HepG2 (cell line): ENCODE measurements at regions not wholly inside any gene's neighbourhood (a gene's known extent, or its start where the extent isn't known, plus 50 kb on each side); places are given as distances from the start of the nearest gene placed in this dataset.

ENCODE experiments used
- ATAC-seq: fragments of 200-7000 bp; cut with Tn5 transposase; 3 replicates; pipeline ENCODE4 v1.9.1; 2020; ENCODE audit warnings: mild to moderate bottlenecking, moderate library complexity
- BruUV-seq: library from RNA; stranded (reverse); fragments of 400-500 nt; replicated peaks from 2 replicates; lab custom pipeline; 2021; lab: Mats Ljungman, UMichigan
- CTCF ChIA-PET: fragments of 300-600 bp; formaldehyde crosslinking; extraction: SDS; loops from one replicate; lab custom pipeline; 2021; ENCODE audit warnings: low total read pairs, inconsistent platforms, low intra/inter-chr PET ratio; lab: Yijun Ruan, JAX
- POLR2A ChIA-PET: fragments of 350-600 bp; sonication (Branson Sonifier 250); formaldehyde crosslinking; loops from one replicate; lab custom pipeline; 2020; ENCODE audit warnings: antibody characterized with exemption, inconsistent platforms; lab: Yijun Ruan, JAX
- DNase-seq: peaks from one replicate; pipeline ENCODE4 v3.0.0-alpha.2; 2015; ENCODE audit warnings: low spot score
- FAIRE-seq: peaks from 3 replicates; lab custom pipeline; 2011; peaks lifted over from hg19 to GRCh38; lab: Jason Lieb, UNC
- H2AFZ ChIP-seq: one replicate; pipeline ENCODE4 v1.6.1; 2011; ENCODE audit warnings: low read length, inconsistent platforms
- H3K27ac ChIP-seq: fragments of 300-600 bp; 3 replicates; pipeline ENCODE4 v1.8.0; 2011; ENCODE audit warnings: mixed run types, mild to moderate bottlenecking, mixed read lengths, low read length, inconsistent platforms; ENCODE audit not compliant: insufficient read depth; ENCODE audit errors: extremely low read length
- H3K27me3 ChIP-seq, 2 experiments: fragments of 200-600 bp in 1 of 2; 2 replicates in 1 of 2; 3 replicates in 1 of 2; pipeline versions ENCODE4 v1.6.0 to v1.8.0; 2011; ENCODE audit warnings: low read length in 2 of 2, mild to moderate bottlenecking in 2 of 2, moderate library complexity in 2 of 2, inconsistent platforms in 1 of 2; ENCODE audit not compliant: insufficient read depth in 2 of 2, control insufficient read depth in 1 of 2
- H3K36me3 ChIP-seq, 2 experiments: fragments of 200-600 bp in 1 of 2; replicated peaks in 1 of 2; 2 replicates in 1 of 2; 3 replicates in 1 of 2; pipeline versions ENCODE4 v1.5.1 to v1.8.0; 2011; ENCODE audit warnings: low read length in 2 of 2, inconsistent platforms in 1 of 2; ENCODE audit not compliant: insufficient read depth in 2 of 2, control insufficient read depth in 1 of 2
- H3K4me1 ChIP-seq: 2 replicates; pipeline ENCODE4 v1.5.1; 2012; ENCODE audit warnings: low read length, inconsistent platforms; ENCODE audit not compliant: insufficient read depth
- H3K4me2 ChIP-seq: 2 replicates; pipeline ENCODE4 v1.6.0; 2011; ENCODE audit warnings: low read depth, low read length, inconsistent platforms
- H3K4me3 ChIP-seq, 3 experiments: fragments of 200-600 bp in 1 of 3; sonication (generic), shearing (Covaris generic) in 1 of 3; replicated peaks in 1 of 3; 2 replicates each; pipeline ENCODE4 v1.5.1; 2011 to 2016; ENCODE audit warnings: low read length in 3 of 3, inconsistent platforms in 2 of 3, low read depth in 2 of 3, mild to moderate bottlenecking in 2 of 3, control low read depth in 1 of 3, mixed read lengths in 1 of 3; ENCODE audit not compliant: insufficient read depth in 1 of 3
- H3K79me2 ChIP-seq: one replicate; pipeline ENCODE4 v1.6.1; 2011; ENCODE audit warnings: low read length, inconsistent platforms; ENCODE audit not compliant: insufficient read depth
- H3K9ac ChIP-seq: 2 replicates; pipeline ENCODE4 v1.6.0; 2011; ENCODE audit warnings: mild to moderate bottlenecking, low read depth, low read length, inconsistent platforms; ENCODE audit not compliant: insufficient read depth
- H3K9me3 ChIP-seq: 2 replicates; pipeline ENCODE4 v1.5.1; 2012; ENCODE audit warnings: mild to moderate bottlenecking, low read length
- H4K20me1 ChIP-seq: 2 replicates; pipeline ENCODE4 v1.6.0; 2011; ENCODE audit warnings: inconsistent platforms, mild to moderate bottlenecking, low read length, moderate library complexity; ENCODE audit not compliant: insufficient read depth
- ARNT2 ChIP-seq: sonication (generic); formaldehyde crosslinking; IDR thresholded peaks from 2 replicates; pipeline ENCODE4 v1.8.0; 2022; ENCODE audit warnings: mild to moderate bottlenecking, low read depth, missing genetic modification reagents, moderate library complexity
- CENPBD1 ChIP-seq: sonication (generic); formaldehyde crosslinking; IDR thresholded peaks from 2 replicates; pipeline ENCODE4 v1.8.0; 2022; ENCODE audit warnings: missing genetic modification reagents, low read depth, mild to moderate bottlenecking, borderline replicate concordance
- DNMT3B ChIP-seq: conservative IDR thresholded peaks from 2 replicates; pipeline ENCODE4 v1.6.1; 2016; ENCODE audit warnings: missing biosample characterization, control low read depth
- ELK4 ChIP-seq: sonication (generic); formaldehyde crosslinking; IDR thresholded peaks from 2 replicates; pipeline ENCODE4 v1.9.0; 2021; ENCODE audit warnings: missing genetic modification reagents, borderline replicate concordance
- ETV5 ChIP-seq: IDR thresholded peaks from 2 replicates; pipeline ENCODE4 v1.6.1; 2018; ENCODE audit warnings: missing biosample characterization, missing genetic modification reagents, inconsistent platforms, borderline replicate concordance
- FOXO1 ChIP-seq: sonication (generic); formaldehyde crosslinking; IDR thresholded peaks from 2 replicates; pipeline ENCODE4 v1.4.0; 2020; ENCODE audit warnings: missing genetic modification reagents
- IRF2 ChIP-seq: IDR thresholded peaks from 2 replicates; pipeline ENCODE4 v1.6.1; 2018; ENCODE audit warnings: missing genetic modification reagents, missing compliant biosample characterization
- KLF15 ChIP-seq: sonication (generic); formaldehyde crosslinking; IDR thresholded peaks from 2 replicates; pipeline ENCODE4 v1.8.1; 2023; ENCODE audit warnings: borderline replicate concordance, mild to moderate bottlenecking, inconsistent platforms, missing genetic modification reagents, mixed read lengths
- KMT2A ChIP-seq: sonication (generic); formaldehyde crosslinking; IDR thresholded peaks from 2 replicates; pipeline ENCODE4 v1.4.0; 2020; ENCODE audit warnings: missing genetic modification reagents
- RBM22 ChIP-seq: fragments of 200-400 bp; formaldehyde crosslinking; optimal IDR thresholded peaks from 2 replicates; pipeline ENCODE3; 2017; ENCODE audit warnings: mild to moderate bottlenecking, low read length, moderate library complexity
- WIZ ChIP-seq: sonication (generic); formaldehyde crosslinking; IDR thresholded peaks from 2 replicates; pipeline ENCODE4 v1.5.1; 2020; ENCODE audit warnings: mild to moderate bottlenecking, missing genetic modification reagents
- ZBTB38 ChIP-seq: sonication (generic); formaldehyde crosslinking; IDR thresholded peaks from 2 replicates; pipeline ENCODE4 v1.5.1; 2020; ENCODE audit warnings: mild to moderate bottlenecking, missing genetic modification reagents
- ZMYM2 ChIP-seq: sonication (generic); formaldehyde crosslinking; IDR thresholded peaks from 2 replicates; pipeline ENCODE4 v1.8.0; 2022; ENCODE audit warnings: mild to moderate bottlenecking, missing genetic modification reagents
- ZSCAN25 ChIP-seq: sonication (generic); formaldehyde crosslinking; IDR thresholded peaks from 2 replicates; pipeline ENCODE4 v1.8.0; 2022; ENCODE audit warnings: mild to moderate bottlenecking, missing genetic modification reagents
- ZXDC ChIP-seq: sonication (generic); formaldehyde crosslinking; IDR thresholded peaks from 2 replicates; pipeline ENCODE4 v1.5.0; 2020; ENCODE audit warnings: mild to moderate bottlenecking, missing genetic modification reagents
- WGBS: methylation state at CpG from one replicate; pipeline ENCODE4 v1.1.6; 2017; ENCODE audit warnings: low lambda C conversion rate; 5-methylcytosine and 5-hydroxymethylcytosine counted together
- in situ Hi-C: cut with HindIII; loops from 2 replicates; pipeline ENCODE4 v1.10.0; 2017; ENCODE audit warnings: low pct_unique_long_range_greater_than_20kb; ENCODE audit not compliant: extremely low pct_ligation_motif_present
- intact Hi-C: fragments of 100-400 bp; cut with micrococcal nuclease; formaldehyde crosslinking; loops from one replicate; pipeline ENCODE4 v1.10.0; 2022; ENCODE audit not compliant: unreplicated experiment

- ChIA-PET CTCF (no interaction called here), POLR2A (no interaction called here)
- Histone ChIP-seq H3K9ac (no peak overlapping the region), H3K36me3 (no peaks in the 10 kb centered on the region), H3K9me3 (peaks cover 17% of the 10 kb centered on the region), H3K79me2 (no peaks in the 10 kb centered on the region), H3K27ac (no peak overlapping the region), H3K4me3 (no peak overlapping the region), H3K27me3 (no peaks in the 10 kb centered on the region), H3K4me2 (no peak overlapping the region), H4K20me1 (no peaks in the 10 kb centered on the region), H2AFZ (no peak overlapping the region), H3K4me1 (no peaks in the 10 kb centered on the region)
- TF ChIP-seq ELK4 (CRISPR knock-in tag) (no peak), ZXDC (no peak), IRF2 (CRISPR knock-in tag) (no peak)
- FAIRE-seq: no peak
- in situ Hi-C loops (no loop called here), intact Hi-C loops (no loop called here)
- ATAC-seq: no peak
- BruUV-seq: no TSS peak
- DNase-seq: no peak
- WGBS: 12% methylated on average over 6 of the region's 6 CpGs
These were observed 623.5 kb upstream of the DDX18 start for GRCh38 chr2:117190856-117191559.

GRCh38 chr2:117195381-117195780, 619.1 kb upstream of the DDX18 start:
- no peak overlapping the region for H3K27ac ChIP-seq
- ChIA-PET POLR2A (interaction anchor here (0.6 kb wide), 1 partner anchor 456 kb away, joined by 3 read pairs; no protein-coding TSS in a partner anchor), CTCF (no interaction called here)
- H2AFZ ChIP-seq: no peak overlapping the region
- intact Hi-C loops: no loop called here
- peaks cover 13% of the 10 kb centered on the region for H3K9me3 ChIP-seq
- H3K4me3 ChIP-seq: no peak overlapping the region
- no peaks in the 10 kb centered on the region for H3K79me2 ChIP-seq
- no peaks in the 10 kb centered on the region for H3K4me1 ChIP-seq
- no peak for FAIRE-seq
- no TSS peak for BruUV-seq
- no peak for ATAC-seq
- no peaks in the 10 kb centered on the region for H3K36me3 ChIP-seq
- WGBS: 26% methylated on average over 4 of the region's 4 CpGs
- no peaks in the 10 kb centered on the region for H4K20me1 ChIP-seq
- no peak overlapping the region for H3K4me2 ChIP-seq
- no peaks in the 10 kb centered on the region for H3K27me3 ChIP-seq
- in situ Hi-C loops: no loop called here
- H3K9ac ChIP-seq: no peak overlapping the region
- no peak for DNase-seq
- no peak for TF ChIP-seq FOXO1 (CRISPR knock-in tag)
- TF ChIP-seq KLF15 (CRISPR knock-in tag): no peak
- TF ChIP-seq RBM22: no peak
- TF ChIP-seq ZSCAN25 (CRISPR knock-in tag): no peak
- TF ChIP-seq DNMT3B (CRISPR knock-in tag): no peak
- TF ChIP-seq ETV5 (CRISPR knock-in tag): no peak
- TF ChIP-seq ZMYM2 (CRISPR knock-in tag): no peak
- no peak for TF ChIP-seq ZBTB38
- TF ChIP-seq CENPBD1 (CRISPR knock-in tag): no peak
- TF ChIP-seq ARNT2 (CRISPR knock-in tag): no peak
- no peak for TF ChIP-seq WIZ (CRISPR knock-in tag)
- no peak for TF ChIP-seq KMT2A (CRISPR knock-in tag)
